ENCODE measurements at regions not wholly inside any gene's neighbourhood (a gene's known extent, or its start where the extent isn't known, plus 50 kb on each side); places are given as distances from the start of the nearest gene placed in this dataset.
"Not testable (repeated sequence)": the region's sequence is repeated elsewhere in the genome, so short reads cannot be mapped to it uniquely, and the experiment has no call there.

- TF ChIP-seq, protein P1, sequence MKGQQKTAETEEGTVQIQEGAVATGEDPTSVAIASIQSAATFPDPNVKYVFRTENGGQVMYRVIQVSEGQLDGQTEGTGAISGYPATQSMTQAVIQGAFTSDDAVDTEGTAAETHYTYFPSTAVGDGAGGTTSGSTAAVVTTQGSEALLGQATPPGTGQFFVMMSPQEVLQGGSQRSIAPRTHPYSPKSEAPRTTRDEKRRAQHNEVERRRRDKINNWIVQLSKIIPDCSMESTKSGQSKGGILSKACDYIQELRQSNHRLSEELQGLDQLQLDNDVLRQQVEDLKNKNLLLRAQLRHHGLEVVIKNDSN (IDR thresholded peaks at IDR 0.05; ENCODE audit: borderline replicate concordance, low read depth): no peak
- no peak for TF ChIP-seq GABPA (IDR thresholded peaks at IDR 0.05; ENCODE audit: low read depth)
- TF ChIP-seq JUND (IDR thresholded peaks at IDR 0.05): no peak
- TF ChIP-seq, protein P2, sequence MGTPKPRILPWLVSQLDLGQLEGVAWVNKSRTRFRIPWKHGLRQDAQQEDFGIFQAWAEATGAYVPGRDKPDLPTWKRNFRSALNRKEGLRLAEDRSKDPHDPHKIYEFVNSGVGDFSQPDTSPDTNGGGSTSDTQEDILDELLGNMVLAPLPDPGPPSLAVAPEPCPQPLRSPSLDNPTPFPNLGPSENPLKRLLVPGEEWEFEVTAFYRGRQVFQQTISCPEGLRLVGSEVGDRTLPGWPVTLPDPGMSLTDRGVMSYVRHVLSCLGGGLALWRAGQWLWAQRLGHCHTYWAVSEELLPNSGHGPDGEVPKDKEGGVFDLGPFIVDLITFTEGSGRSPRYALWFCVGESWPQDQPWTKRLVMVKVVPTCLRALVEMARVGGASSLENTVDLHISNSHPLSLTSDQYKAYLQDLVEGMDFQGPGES (IDR thresholded peaks at IDR 0.05; ENCODE audit: low read depth, low read length): no peak
Observed at GRCh38 chr16:60776281-60776680, 1260.0 kb downstream of the CDH8 start (continued).

- no peak for DNase-seq
- Histone ChIP-seq H3F3A (replicated peaks; ENCODE audit: insufficient read depth) (no peaks in the 10 kb centered on the region), H2AFZ (ENCODE audit: low read depth) (no peak overlapping the region), H3K9me2 (no peaks in the 10 kb centered on the region), H3K36me3 (replicated peaks in 1 of 2; ENCODE audit: control insufficient read depth in 1 of 2, insufficient read depth in 2 of 2, low read length in 1 of 2) (no peaks in the 10 kb centered on the region), H3K27me3 (ENCODE audit: insufficient read depth) (no peaks in the 10 kb centered on the region), H3K9me3 (no peaks in the 10 kb centered on the region), H3K4me3 (ENCODE audit: low read depth in 2 of 2, low read length in 1 of 2) (no peak overlapping the region), H4K20me1 (ENCODE audit: insufficient read depth) (no peaks in the 10 kb centered on the region), H3K4me1 (ENCODE audit: control insufficient read depth in 1 of 2, insufficient read depth in 2 of 2, low read depth in 1 of 2, low read length in 1 of 2) (no peaks in the 10 kb centered on the region), H3K79me2 (ENCODE audit: insufficient read depth) (no peaks in the 10 kb centered on the region), H3K27ac (ENCODE audit: low read depth in 2 of 2, low read length in 1 of 2) (no peak overlapping the region), H3K9ac (no peak overlapping the region), H3K4me2 (no peak overlapping the region)
- TF ChIP-seq SMC3 (IDR thresholded peaks at IDR 0.05; ENCODE audit: low read depth, low read length) (no peak), POLR2AphosphoS5 (IDR thresholded peaks at IDR 0.05; ENCODE audit: low read depth, low read length) (no peak), FOSL2 (IDR thresholded peaks at IDR 0.05; ENCODE audit: borderline replicate concordance, low read depth) (no peak), RCOR1 (IDR thresholded peaks at IDR 0.05; ENCODE audit: low read length) (no peak), EZH2phosphoT487 (IDR thresholded peaks at IDR 0.05; ENCODE audit: borderline replicate concordance, low read depth) (no peak), RFX5 (IDR thresholded peaks at IDR 0.05; ENCODE audit: low read length) (no peak), TCF12 (IDR thresholded peaks at IDR 0.05) (no peak), TAF1 (IDR thresholded peaks at IDR 0.05; ENCODE audit: borderline replicate concordance, low read depth, low read length) (no peak), SIN3A (IDR thresholded peaks at IDR 0.05; ENCODE audit: borderline replicate concordance, low read depth, low read length) (no peak), RXRA (IDR thresholded peaks at IDR 0.05; ENCODE audit: borderline replicate concordance, low read depth) (no peak), NFIC (IDR thresholded peaks at IDR 0.05; ENCODE audit: borderline replicate concordance) (no peak), FOXM1 (IDR thresholded peaks at IDR 0.05; ENCODE audit: low read depth) (no peak), NRF1 (IDR thresholded peaks at IDR 0.05; ENCODE audit: low read depth, low read length) (no peak), FOXJ3 (CRISPR knock-in tag; IDR thresholded peaks at IDR 0.05) (no peak)
- TF ChIP-seq, protein P3, sequence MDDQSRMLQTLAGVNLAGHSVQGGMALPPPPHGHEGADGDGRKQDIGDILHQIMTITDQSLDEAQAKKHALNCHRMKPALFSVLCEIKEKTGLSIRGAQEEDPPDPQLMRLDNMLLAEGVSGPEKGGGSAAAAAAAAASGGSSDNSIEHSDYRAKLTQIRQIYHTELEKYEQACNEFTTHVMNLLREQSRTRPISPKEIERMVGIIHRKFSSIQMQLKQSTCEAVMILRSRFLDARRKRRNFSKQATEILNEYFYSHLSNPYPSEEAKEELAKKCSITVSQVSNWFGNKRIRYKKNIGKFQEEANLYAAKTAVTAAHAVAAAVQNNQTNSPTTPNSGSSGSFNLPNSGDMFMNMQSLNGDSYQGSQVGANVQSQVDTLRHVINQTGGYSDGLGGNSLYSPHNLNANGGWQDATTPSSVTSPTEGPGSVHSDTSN (IDR thresholded peaks at IDR 0.05): no peak
- TF ChIP-seq, protein P4, sequence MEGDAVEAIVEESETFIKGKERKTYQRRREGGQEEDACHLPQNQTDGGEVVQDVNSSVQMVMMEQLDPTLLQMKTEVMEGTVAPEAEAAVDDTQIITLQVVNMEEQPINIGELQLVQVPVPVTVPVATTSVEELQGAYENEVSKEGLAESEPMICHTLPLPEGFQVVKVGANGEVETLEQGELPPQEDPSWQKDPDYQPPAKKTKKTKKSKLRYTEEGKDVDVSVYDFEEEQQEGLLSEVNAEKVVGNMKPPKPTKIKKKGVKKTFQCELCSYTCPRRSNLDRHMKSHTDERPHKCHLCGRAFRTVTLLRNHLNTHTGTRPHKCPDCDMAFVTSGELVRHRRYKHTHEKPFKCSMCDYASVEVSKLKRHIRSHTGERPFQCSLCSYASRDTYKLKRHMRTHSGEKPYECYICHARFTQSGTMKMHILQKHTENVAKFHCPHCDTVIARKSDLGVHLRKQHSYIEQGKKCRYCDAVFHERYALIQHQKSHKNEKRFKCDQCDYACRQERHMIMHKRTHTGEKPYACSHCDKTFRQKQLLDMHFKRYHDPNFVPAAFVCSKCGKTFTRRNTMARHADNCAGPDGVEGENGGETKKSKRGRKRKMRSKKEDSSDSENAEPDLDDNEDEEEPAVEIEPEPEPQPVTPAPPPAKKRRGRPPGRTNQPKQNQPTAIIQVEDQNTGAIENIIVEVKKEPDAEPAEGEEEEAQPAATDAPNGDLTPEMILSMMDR (IDR thresholded peaks at IDR 0.05): no peak
- TF ChIP-seq, protein P2 (IDR thresholded peaks at IDR 0.05; ENCODE audit: low read depth, low read length): no peak
- TF ChIP-seq, protein P1 (IDR thresholded peaks at IDR 0.05; ENCODE audit: borderline replicate concordance, low read depth): no peak
- TF ChIP-seq, protein P5, sequence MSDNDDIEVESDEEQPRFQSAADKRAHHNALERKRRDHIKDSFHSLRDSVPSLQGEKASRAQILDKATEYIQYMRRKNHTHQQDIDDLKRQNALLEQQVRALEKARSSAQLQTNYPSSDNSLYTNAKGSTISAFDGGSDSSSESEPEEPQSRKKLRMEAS (IDR thresholded peaks at IDR 0.05; ENCODE audit: low read depth): no peak
- WGBS (ENCODE audit: low lambda C conversion rate): 25% methylated on average over 4 of the region's 4 CpGs
- POLR2A ChIA-PET: no interaction called here
- CTCF ChIA-PET: no interaction called here
Observed at GRCh38 chr16:60771138-60771537, 1265.1 kb downstream of the CDH8 start.

GRCh38 chr16:60770384-60770783 lies 1265.9 kb downstream of the CDH8 start:
- H4K20me1 ChIP-seq (ENCODE audit: insufficient read depth); POLR2A ChIA-PET; DNase-seq; H3K9ac ChIP-seq; H3K4me3 ChIP-seq (ENCODE audit: low read depth in 2 of 2, low read length in 1 of 2); H3K27ac ChIP-seq (ENCODE audit: low read depth in 2 of 2, low read length in 1 of 2); H3K27me3 ChIP-seq (ENCODE audit: insufficient read depth); H3K4me1 ChIP-seq (ENCODE audit: control insufficient read depth in 1 of 2, insufficient read depth in 2 of 2, low read depth in 1 of 2, low read length in 1 of 2); H3K9me3 ChIP-seq; H3K4me2 ChIP-seq; H3K36me3 ChIP-seq (replicated peaks in 1 of 2; ENCODE audit: control insufficient read depth in 1 of 2, insufficient read depth in 2 of 2, low read length in 1 of 2); H3F3A ChIP-seq (replicated peaks; ENCODE audit: insufficient read depth); H3K79me2 ChIP-seq (ENCODE audit: insufficient read depth); H2AFZ ChIP-seq (ENCODE audit: low read depth); CTCF ChIA-PET; H3K9me2 ChIP-seq: not testable (repeated sequence)

Measured in SK-N-SH (cell line).